Osteoblast (primary cell): ENCODE measurements at regions not wholly inside any gene's neighbourhood (a gene's known extent, or its start where the extent isn't known, plus 50 kb on each side); places are given as distances from the start of the nearest gene placed in this dataset.
A peak's percentile ranks its signal among the peaks of the same experiment; 100 is the strongest.

Source experiments
- DNase-seq: peaks from one replicate; pipeline ENCODE4 v3.0.0; 2011; ENCODE audit warnings: low spot score, mixed read lengths; ENCODE audit not compliant: insufficient read length; ENCODE audit errors: missing footprints
- H2AFZ ChIP-seq: 2 replicates; pipeline ENCODE4 v1.6.0; 2011; ENCODE audit warnings: mild to moderate bottlenecking, low read length
- H3K27ac ChIP-seq: 2 replicates; pipeline ENCODE4 v1.5.1; 2011; ENCODE audit warnings: mild to moderate bottlenecking, low read depth, low read length, moderate library complexity
- H3K27me3 ChIP-seq: 2 replicates; pipeline ENCODE4 v1.6.0; 2012; ENCODE audit warnings: mild to moderate bottlenecking, control low read depth, inconsistent platforms, low read length, moderate library complexity; ENCODE audit not compliant: insufficient read depth
- H3K36me3 ChIP-seq: 2 replicates; pipeline ENCODE4 v1.5.1; 2011; ENCODE audit warnings: mild to moderate bottlenecking, low read length, control low read depth, moderate library complexity; ENCODE audit not compliant: insufficient read depth
- H3K4me1 ChIP-seq: 2 replicates; pipeline ENCODE4 v1.5.1; 2011; ENCODE audit warnings: mild to moderate bottlenecking, low read length, control low read depth, moderate library complexity; ENCODE audit not compliant: insufficient read depth
- H3K4me2 ChIP-seq: 2 replicates; pipeline ENCODE4 v1.6.0; 2011; ENCODE audit warnings: mild to moderate bottlenecking, low read length; ENCODE audit not compliant: insufficient read depth
- H3K4me3 ChIP-seq: fragments of 200-600 bp; sonication (generic); 3 replicates; pipeline ENCODE4 v1.5.1; 2012; ENCODE audit warnings: mild to moderate bottlenecking, low read length, inconsistent platforms; ENCODE audit not compliant: insufficient read depth
- H3K79me2 ChIP-seq: 2 replicates; pipeline ENCODE4 v1.6.0; 2012; ENCODE audit warnings: mild to moderate bottlenecking, low read length, control low read depth, inconsistent platforms; ENCODE audit not compliant: insufficient read depth
- H3K9me3 ChIP-seq: 2 replicates; pipeline ENCODE4 v1.5.1; 2011; ENCODE audit warnings: low read depth, low read length, control low read depth
- H4K20me1 ChIP-seq: 2 replicates; pipeline ENCODE4 v1.6.0; 2012; ENCODE audit warnings: mild to moderate bottlenecking, low read length, control low read depth; ENCODE audit not compliant: insufficient read depth
- TF ChIP-seq, protein P1 (sequence below): IDR thresholded peaks from 2 replicates; pipeline ENCODE4 v1.5.1; 2011; ENCODE audit warnings: mild to moderate bottlenecking, low read depth, low read length, moderate library complexity; ENCODE audit errors: extremely low read depth

DNA sequence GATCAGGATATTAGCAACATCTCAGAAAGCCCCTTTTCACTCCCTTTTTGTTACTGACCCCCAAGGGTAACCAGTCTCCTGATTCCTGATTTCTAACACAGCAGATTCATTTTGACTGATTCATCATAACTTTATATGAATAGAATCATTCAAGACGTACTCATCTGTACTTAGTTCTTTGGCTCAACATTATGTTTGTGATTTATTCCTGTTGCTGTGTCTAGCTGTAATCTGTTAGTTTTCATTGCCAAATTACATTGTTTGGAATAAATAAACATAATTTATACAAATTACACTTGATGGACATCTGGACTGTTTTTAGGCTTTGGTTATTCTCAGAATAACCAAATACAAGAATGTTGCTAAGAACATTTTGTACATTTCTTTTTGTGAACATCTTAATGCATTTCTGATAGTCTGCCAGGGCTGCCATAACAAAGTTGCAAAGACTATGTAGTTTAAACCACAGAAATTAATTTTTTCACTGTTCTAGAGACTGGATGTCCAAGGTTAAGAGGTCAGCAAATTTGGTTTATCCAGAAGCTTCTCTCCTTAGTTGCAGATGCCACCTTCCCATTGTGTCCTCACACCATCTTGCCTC, 62.8 kb upstream of the EDNRB start:
- no peak for DNase-seq
- H3K27ac ChIP-seq = no peak overlapping the region
- no peak overlapping the region for H3K4me2 ChIP-seq
- no peaks in the 10 kb centered on the region for H4K20me1 ChIP-seq
- TF ChIP-seq, protein P1, sequence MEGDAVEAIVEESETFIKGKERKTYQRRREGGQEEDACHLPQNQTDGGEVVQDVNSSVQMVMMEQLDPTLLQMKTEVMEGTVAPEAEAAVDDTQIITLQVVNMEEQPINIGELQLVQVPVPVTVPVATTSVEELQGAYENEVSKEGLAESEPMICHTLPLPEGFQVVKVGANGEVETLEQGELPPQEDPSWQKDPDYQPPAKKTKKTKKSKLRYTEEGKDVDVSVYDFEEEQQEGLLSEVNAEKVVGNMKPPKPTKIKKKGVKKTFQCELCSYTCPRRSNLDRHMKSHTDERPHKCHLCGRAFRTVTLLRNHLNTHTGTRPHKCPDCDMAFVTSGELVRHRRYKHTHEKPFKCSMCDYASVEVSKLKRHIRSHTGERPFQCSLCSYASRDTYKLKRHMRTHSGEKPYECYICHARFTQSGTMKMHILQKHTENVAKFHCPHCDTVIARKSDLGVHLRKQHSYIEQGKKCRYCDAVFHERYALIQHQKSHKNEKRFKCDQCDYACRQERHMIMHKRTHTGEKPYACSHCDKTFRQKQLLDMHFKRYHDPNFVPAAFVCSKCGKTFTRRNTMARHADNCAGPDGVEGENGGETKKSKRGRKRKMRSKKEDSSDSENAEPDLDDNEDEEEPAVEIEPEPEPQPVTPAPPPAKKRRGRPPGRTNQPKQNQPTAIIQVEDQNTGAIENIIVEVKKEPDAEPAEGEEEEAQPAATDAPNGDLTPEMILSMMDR = no peak
- no peaks in the 10 kb centered on the region for H3K27me3 ChIP-seq
- no peaks in the 10 kb centered on the region for H3K9me3 ChIP-seq
- no peak overlapping the region for H3K4me3 ChIP-seq
- H3K36me3 ChIP-seq = peaks cover 2% of the 10 kb centered on the region
- H2AFZ ChIP-seq = no peak overlapping the region
- H3K79me2 ChIP-seq = no peaks in the 10 kb centered on the region
- H3K4me1 ChIP-seq = no peaks in the 10 kb centered on the region

DNA sequence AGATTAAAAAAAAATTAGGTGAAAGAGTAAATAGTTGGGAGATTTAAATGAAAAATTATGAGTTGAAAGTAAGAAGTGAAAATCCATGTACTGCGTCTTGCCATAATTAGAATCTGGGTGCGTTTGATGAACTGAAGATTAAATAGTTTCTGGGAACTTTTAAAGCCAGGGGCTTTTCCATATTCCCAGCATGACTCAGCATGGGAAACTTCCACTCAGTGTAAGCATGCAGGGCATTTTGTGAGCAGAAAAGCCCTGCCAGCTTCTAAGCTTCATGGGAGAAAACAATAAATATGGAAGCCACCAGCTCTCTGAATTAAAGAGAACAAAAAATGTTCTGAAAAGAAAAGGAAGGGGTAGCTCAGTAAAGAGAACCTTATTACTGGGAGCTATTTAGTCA, 62.0 kb upstream of the EDNRB start:
- H3K27ac ChIP-seq = no peak overlapping the region
- H3K4me2 ChIP-seq = no peak overlapping the region
- H2AFZ ChIP-seq = no peak overlapping the region
- no peaks in the 10 kb centered on the region for H3K79me2 ChIP-seq
- DNase-seq = peak; percentile 15
- no peaks in the 10 kb centered on the region for H3K27me3 ChIP-seq
- H3K9me3 ChIP-seq = no peaks in the 10 kb centered on the region
- TF ChIP-seq, protein P1 = no peak
- H3K4me3 ChIP-seq = no peak overlapping the region
- peaks cover 2% of the 10 kb centered on the region for H3K36me3 ChIP-seq
- no peaks in the 10 kb centered on the region for H4K20me1 ChIP-seq
- no peaks in the 10 kb centered on the region for H3K4me1 ChIP-seq

DNA sequence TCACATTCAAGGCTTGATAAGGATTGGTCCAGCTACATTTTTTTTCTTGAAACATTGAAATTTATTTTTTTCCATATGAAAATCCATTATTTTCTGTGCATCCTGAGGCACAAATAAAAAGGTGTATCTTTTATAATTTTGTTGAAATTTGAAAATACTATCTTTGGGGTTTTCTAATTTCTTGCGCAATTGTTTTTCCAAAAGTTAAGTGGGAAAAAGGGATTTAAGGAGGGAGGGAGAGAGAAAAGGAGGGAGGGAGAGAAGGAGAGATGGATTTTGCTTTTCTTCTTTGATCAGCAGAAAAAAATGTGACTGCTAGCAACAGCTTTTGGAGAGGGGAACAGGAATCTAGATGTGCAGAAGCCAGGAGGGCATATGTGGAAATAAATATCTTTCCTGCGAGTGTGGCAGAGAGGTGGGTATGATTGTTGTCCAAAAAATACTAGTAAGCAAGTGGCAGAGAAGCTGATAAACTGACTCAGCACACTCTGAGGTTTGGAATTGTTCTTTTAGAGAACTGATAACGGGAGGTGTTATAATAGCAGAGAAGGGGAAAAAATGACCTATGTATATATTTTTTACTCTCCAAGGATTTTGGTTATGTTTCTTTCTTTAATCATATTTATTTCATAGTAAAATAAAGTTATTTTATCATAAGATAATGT, 61.2 kb upstream of the EDNRB start:
- TF ChIP-seq, protein P1 = no peak
- Histone ChIP-seq H3K27me3 (no peaks in the 10 kb centered on the region), H2AFZ (no peak overlapping the region), H3K4me2 (no peak overlapping the region), H3K36me3 (peaks cover 2% of the 10 kb centered on the region), H4K20me1 (no peaks in the 10 kb centered on the region), H3K27ac (no peak overlapping the region), H3K4me3 (no peak overlapping the region), H3K4me1 (no peaks in the 10 kb centered on the region), H3K79me2 (no peaks in the 10 kb centered on the region), H3K9me3 (no peaks in the 10 kb centered on the region)
- no peak for DNase-seq

DNA sequence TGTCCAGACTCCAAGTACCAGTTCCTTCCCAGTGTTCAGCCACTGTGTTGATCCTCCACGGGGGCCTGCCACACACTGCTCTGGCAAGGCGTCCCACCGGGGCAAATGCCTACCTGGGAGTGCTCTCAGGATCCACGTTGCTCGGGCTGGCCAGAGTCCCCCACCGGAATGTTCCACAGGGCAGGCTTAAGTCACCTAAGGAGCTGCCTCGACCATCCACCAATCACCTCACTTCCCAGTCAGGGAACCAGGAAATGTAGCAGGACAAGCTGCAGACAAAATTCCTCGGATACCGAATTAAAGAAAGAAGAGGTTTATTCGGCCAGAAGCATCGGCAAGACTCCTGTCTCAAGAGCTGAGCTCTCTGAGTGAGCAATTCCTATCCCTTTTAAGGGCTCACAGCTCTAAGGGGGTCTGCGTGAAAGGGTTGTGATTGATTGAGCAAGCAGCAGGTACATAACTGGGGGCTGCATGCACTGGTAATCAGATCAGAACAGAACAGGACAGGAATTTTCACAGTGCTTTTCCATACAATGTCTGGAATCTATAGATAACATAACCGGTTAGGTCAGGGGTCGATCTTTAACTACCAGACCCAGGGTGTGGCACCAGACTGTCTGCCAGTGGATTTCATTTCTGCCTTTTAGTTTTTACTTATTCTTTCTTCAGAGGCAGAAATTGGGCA, 56.9 kb upstream of the EDNRB start:
- H2AFZ ChIP-seq = no peak overlapping the region
- H3K27me3 ChIP-seq = no peaks in the 10 kb centered on the region
- TF ChIP-seq, protein P1 = no peak
- H3K9me3 ChIP-seq = no peaks in the 10 kb centered on the region
- H3K27ac ChIP-seq = no peak overlapping the region
- no peak overlapping the region for H3K4me2 ChIP-seq
- no peaks in the 10 kb centered on the region for H4K20me1 ChIP-seq
- DNase-seq = no peak
- no peaks in the 10 kb centered on the region for H3K4me1 ChIP-seq
- H3K79me2 ChIP-seq = no peaks in the 10 kb centered on the region
- peaks cover 2% of the 10 kb centered on the region for H3K36me3 ChIP-seq
- H3K4me3 ChIP-seq = no peak overlapping the region
